ENCODE measurements at regions not wholly inside any gene's neighbourhood (a gene's known extent, or its start where the extent isn't known, plus 50 kb on each side); places are given as distances from the start of the nearest gene placed in this dataset.

GRCh38 chr5:125464847-125465432 lies 718.5 kb upstream of the ZNF608 start:
- H3K4me3 ChIP-seq (replicated peaks; ENCODE audit: low read depth, low read length), result no peak overlapping the region
- TF ChIP-seq CTCF (IDR thresholded peaks at IDR 0.05; ENCODE audit: low read length, missing control alignments), result no peak
- no peak for DNase-seq (ENCODE audit: low read depth)

GRCh38 chr5:125465703-125466102 lies 719.3 kb upstream of the ZNF608 start:
- TF ChIP-seq CTCF (IDR thresholded peaks at IDR 0.05; ENCODE audit: low read length, missing control alignments), result no peak
- DNase-seq (ENCODE audit: low read depth), result no peak
- no peak overlapping the region for H3K4me3 ChIP-seq (replicated peaks; ENCODE audit: low read depth, low read length)

GRCh38 chr5:125467222-125467621 lies 720.8 kb upstream of the ZNF608 start:
- no peak for TF ChIP-seq CTCF (IDR thresholded peaks at IDR 0.05; ENCODE audit: low read length, missing control alignments)
- no peak for DNase-seq (ENCODE audit: low read depth)
- no peak overlapping the region for H3K4me3 ChIP-seq (replicated peaks; ENCODE audit: low read depth, low read length)

- DNase-seq (ENCODE audit: low read depth), result no peak
- no peak overlapping the region for H3K4me3 ChIP-seq (replicated peaks; ENCODE audit: low read depth, low read length)
- no peak for TF ChIP-seq CTCF (IDR thresholded peaks at IDR 0.05; ENCODE audit: low read length, missing control alignments)
Measured at GRCh38 chr5:125470280-125470902, 724.0 kb upstream of the ZNF608 start.

- H3K4me3 ChIP-seq (replicated peaks; ENCODE audit: low read depth, low read length), result no peak overlapping the region
- TF ChIP-seq CTCF (IDR thresholded peaks at IDR 0.05; ENCODE audit: low read length, missing control alignments), result no peak
- DNase-seq (ENCODE audit: low read depth), result peak; percentile 48
Measured at GRCh38 chr5:125476901-125477585, 730.6 kb upstream of the ZNF608 start.

- TF ChIP-seq CTCF (IDR thresholded peaks at IDR 0.05; ENCODE audit: low read length, missing control alignments), result no peak
Measured at GRCh38 chr5:125477586-125477975, 731.1 kb upstream of the ZNF608 start.

More at GRCh38 chr5:125477586-125477975, 731.1 kb upstream of the ZNF608 start:
- DNase-seq (ENCODE audit: low read depth), result no peak
- H3K4me3 ChIP-seq (replicated peaks; ENCODE audit: low read depth, low read length), result no peak overlapping the region
